SU-DHL-6 (cell line): ENCODE measurements at regions not wholly inside any gene's neighbourhood (a gene's known extent, or its start where the extent isn't known, plus 50 kb on each side); places are given as distances from the start of the nearest gene placed in this dataset.
"Not testable (repeated sequence)": the region's sequence is repeated elsewhere in the genome, so short reads cannot be mapped to it uniquely, and the experiment has no call there.

ENCODE experiments used
- H2AFZ ChIP-seq: fragments of 200-600 bp; sonication (generic); 2 replicates; pipeline ENCODE4 v1.6.1; 2014; ENCODE audit warnings: low read depth, mild to moderate bottlenecking, moderate library complexity, mixed read lengths, antibody characterized with exemption, low read length; ENCODE audit not compliant: severe bottlenecking
- H3F3A ChIP-seq: fragments of 200-600 bp; shearing (Covaris generic); 2 replicates; pipeline ENCODE4 v1.6.0; 2016; ENCODE audit warnings: antibody characterized with exemption, mild to moderate bottlenecking; ENCODE audit not compliant: insufficient read depth
- H3K27ac ChIP-seq: fragments of 200-600 bp; sonication (generic); 2 replicates; pipeline ENCODE4 v1.5.1; 2016; ENCODE audit warnings: low read depth, mild to moderate bottlenecking, low read length, moderate library complexity, mixed read lengths
- H3K27me3 ChIP-seq: fragments of 200-600 bp; sonication (generic), shearing (Covaris generic); 2 replicates; pipeline ENCODE4 v1.6.0; 2014; ENCODE audit warnings: mild to moderate bottlenecking, low read length
- H3K36me3 ChIP-seq: fragments of 200-600 bp; sonication (generic); 2 replicates; pipeline ENCODE4 v1.6.1; 2014; ENCODE audit warnings: mild to moderate bottlenecking, low read length, mixed read lengths
- H3K4me2 ChIP-seq: fragments of 300-600, 200-600 bp; shearing (Covaris generic), sonication (generic); 2 replicates; pipeline ENCODE4 v1.6.0; 2014; ENCODE audit warnings: low read length, low read depth, mild to moderate bottlenecking; ENCODE audit not compliant: poor library complexity, severe bottlenecking
- H3K4me3 ChIP-seq: fragments of 200-600 bp; sonication (generic); 2 replicates; pipeline ENCODE4 v1.5.1; 2014; ENCODE audit warnings: antibody characterized with exemption, low read length, mild to moderate bottlenecking, mixed read lengths; ENCODE audit not compliant: insufficient read depth, poor library complexity, severe bottlenecking
- H3K79me2 ChIP-seq: fragments of 200-600 bp; sonication (generic); 2 replicates; pipeline ENCODE4 v1.6.1; 2014; ENCODE audit warnings: mild to moderate bottlenecking, low read length, moderate library complexity; ENCODE audit not compliant: insufficient read depth
- H3K9ac ChIP-seq: fragments of 200-600 bp; sonication (generic); 2 replicates; pipeline ENCODE4 v1.7.0; 2014; ENCODE audit warnings: mild to moderate bottlenecking, low read length
- H3K9me2 ChIP-seq: fragments of 200-600 bp; sonication (generic); replicated peaks from 2 replicates; pipeline ENCODE4 v1.6.1; 2014; ENCODE audit warnings: low read length; ENCODE audit not compliant: insufficient read depth
- H3K9me3 ChIP-seq: fragments of 200-600 bp; sonication (generic); 2 replicates; pipeline ENCODE4 v1.6.1; 2014; ENCODE audit warnings: low read length, mixed read lengths; ENCODE audit not compliant: insufficient read depth
- H4K20me1 ChIP-seq: fragments of 200-600 bp; sonication (generic); 2 replicates; pipeline ENCODE4 v1.6.1; 2014; ENCODE audit warnings: low read depth, mild to moderate bottlenecking, antibody characterized with exemption, low read length, moderate library complexity, mixed read lengths
- EZH2phosphoT487 ChIP-seq: fragments of 200-600 bp; sonication (generic), shearing (Covaris generic); conservative IDR thresholded peaks from 2 replicates; pipeline ENCODE4 v1.6.1; 2018; ENCODE audit warnings: mild to moderate bottlenecking, antibody characterized with exemption, low read length, moderate library complexity, mixed read lengths
- TF ChIP-seq, protein P1 (sequence below): fragments of 200-600 bp; sonication (generic); IDR thresholded peaks from one replicate; pipeline ENCODE4 v1.5.1; 2017; ENCODE audit warnings: antibody characterized with exemption, mild to moderate bottlenecking, low read length, moderate library complexity; ENCODE audit not compliant: insufficient read depth, poor library complexity, severe bottlenecking

DNA sequence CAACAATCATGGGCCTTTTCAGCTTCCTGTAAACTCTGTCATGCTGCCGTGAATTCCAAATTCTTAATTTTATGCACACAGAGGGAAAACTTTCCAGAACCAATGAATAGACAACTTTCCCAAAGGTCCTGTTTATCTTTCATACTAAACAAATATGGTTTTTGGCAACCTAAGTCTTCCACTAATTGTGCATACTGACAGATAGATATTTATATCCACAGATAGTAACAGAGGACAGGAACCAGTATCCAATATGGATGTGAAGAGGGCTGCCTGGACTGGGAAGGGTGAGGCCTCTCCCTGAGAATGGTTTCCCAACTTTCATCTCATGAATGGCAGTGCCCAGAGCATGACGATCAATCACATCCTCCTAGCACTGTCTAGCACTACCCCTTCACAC is 80.4 kb downstream of the MRPL57 start:
- no peak overlapping the region for H3K9ac ChIP-seq
- TF ChIP-seq, protein P1, sequence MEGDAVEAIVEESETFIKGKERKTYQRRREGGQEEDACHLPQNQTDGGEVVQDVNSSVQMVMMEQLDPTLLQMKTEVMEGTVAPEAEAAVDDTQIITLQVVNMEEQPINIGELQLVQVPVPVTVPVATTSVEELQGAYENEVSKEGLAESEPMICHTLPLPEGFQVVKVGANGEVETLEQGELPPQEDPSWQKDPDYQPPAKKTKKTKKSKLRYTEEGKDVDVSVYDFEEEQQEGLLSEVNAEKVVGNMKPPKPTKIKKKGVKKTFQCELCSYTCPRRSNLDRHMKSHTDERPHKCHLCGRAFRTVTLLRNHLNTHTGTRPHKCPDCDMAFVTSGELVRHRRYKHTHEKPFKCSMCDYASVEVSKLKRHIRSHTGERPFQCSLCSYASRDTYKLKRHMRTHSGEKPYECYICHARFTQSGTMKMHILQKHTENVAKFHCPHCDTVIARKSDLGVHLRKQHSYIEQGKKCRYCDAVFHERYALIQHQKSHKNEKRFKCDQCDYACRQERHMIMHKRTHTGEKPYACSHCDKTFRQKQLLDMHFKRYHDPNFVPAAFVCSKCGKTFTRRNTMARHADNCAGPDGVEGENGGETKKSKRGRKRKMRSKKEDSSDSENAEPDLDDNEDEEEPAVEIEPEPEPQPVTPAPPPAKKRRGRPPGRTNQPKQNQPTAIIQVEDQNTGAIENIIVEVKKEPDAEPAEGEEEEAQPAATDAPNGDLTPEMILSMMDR = no peak
- no peak for TF ChIP-seq EZH2phosphoT487
- H3F3A ChIP-seq = no peaks in the 10 kb centered on the region
- no peaks in the 10 kb centered on the region for H3K27me3 ChIP-seq
- H2AFZ ChIP-seq = no peak overlapping the region
- no peaks in the 10 kb centered on the region for H3K79me2 ChIP-seq
- H3K9me3 ChIP-seq = no peaks in the 10 kb centered on the region
- H4K20me1 ChIP-seq = no peaks in the 10 kb centered on the region
- H3K4me2 ChIP-seq = no peak overlapping the region
- H3K4me3 ChIP-seq = no peak overlapping the region
- H3K36me3 ChIP-seq = no peaks in the 10 kb centered on the region
- H3K9me2 ChIP-seq = no peaks in the 10 kb centered on the region
- no peak overlapping the region for H3K27ac ChIP-seq

DNA sequence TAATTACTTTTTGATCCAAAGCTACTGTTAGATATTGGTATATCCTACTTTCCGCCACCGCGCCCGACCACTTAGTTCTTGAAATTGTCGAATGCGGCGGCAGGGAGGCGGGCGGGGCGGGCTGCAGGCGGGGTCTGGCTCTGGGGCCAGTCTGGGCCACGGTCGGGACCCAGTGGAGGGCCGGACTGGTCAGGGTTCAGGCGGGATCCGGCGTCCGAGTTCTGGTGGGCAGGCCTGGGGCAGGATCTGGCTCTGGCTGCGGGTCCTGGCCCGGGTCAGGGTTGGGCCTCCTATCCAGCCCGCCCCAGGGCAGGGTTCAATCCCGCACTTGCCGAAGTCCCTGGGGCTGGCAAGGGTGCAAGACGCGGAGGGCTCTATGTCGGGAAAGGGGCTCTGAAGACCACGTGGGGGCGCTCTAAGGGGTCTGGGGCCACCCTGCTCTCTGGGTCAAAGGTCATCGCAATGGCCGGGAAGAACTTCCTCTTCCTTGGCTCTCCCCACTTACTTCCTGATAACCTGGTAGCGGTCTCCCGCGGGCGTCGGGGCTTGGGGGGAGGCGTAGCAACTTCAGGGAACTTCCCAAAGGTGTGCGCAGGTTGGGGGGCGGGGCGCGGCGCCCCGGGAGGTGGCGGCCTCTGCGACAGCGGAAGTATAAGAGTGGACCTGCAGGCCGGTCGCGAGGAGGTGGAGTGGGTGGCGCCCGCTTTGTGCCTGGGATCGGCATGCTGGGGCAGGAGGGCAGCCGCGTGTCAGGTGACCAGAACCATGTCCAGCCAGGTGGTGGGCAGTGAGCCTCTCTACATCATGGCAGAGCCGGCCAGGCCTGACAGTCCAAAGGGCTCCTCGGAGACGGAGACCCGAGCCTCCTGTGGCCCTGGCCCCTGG is 83.4 kb downstream of the MRPL57 start:
- no peak for TF ChIP-seq EZH2phosphoT487
- TF ChIP-seq, protein P1 = no peak
- Histone ChIP-seq H3K36me3 (no peaks in the 10 kb centered on the region), H3F3A (no peaks in the 10 kb centered on the region), H3K4me3 (no peak overlapping the region), H3K9me2 (no peaks in the 10 kb centered on the region), H3K9ac (no peak overlapping the region), H3K79me2 (no peaks in the 10 kb centered on the region), H3K4me2 (no peak overlapping the region), H3K27me3 (no peaks in the 10 kb centered on the region), H4K20me1 (no peaks in the 10 kb centered on the region), H3K9me3 (no peaks in the 10 kb centered on the region), H3K27ac (no peak overlapping the region), H2AFZ (no peak overlapping the region)

DNA sequence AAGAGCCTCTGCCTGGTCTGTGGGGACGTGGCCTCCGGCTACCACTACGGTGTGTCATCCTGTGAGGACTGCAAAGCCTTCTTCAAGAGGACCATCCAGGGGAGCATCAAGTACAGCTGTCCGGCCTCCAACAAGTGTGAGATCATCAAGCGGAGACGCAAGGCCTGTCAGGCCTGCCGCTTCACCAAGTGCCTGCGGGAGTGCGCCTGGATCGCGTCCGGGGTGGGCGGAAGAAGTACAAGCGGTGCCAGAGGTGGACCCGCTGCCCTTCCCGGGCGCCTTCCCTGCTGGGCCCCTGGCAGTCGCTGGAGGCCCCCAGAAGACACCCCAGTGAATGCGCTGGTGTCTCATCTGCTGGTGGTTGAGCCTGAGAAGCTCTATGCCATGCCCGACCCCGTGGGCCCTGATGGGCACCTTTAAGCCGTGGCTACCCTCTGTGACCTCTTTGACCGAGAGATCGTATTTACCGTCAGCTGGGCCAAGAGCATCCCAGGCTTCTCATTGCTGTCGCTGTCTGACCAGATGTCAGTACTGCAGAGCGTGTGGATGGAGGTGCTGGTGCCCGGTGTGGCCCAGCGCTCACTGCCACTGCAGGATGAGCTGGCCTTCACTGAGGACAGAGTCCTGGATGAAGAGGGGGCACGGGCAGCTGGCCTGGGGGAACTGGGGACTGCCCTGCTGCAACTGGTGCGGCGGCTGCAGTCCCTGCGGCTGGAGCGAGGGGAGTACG is 84.3 kb downstream of the MRPL57 start:
- not testable (repeated sequence) for H4K20me1 ChIP-seq, H3K4me3 ChIP-seq, H3K79me2 ChIP-seq, H3K36me3 ChIP-seq, H3K9ac ChIP-seq, H3F3A ChIP-seq, H3K9me2 ChIP-seq, H3K9me3 ChIP-seq, H3K4me2 ChIP-seq, H2AFZ ChIP-seq, H3K27me3 ChIP-seq, H3K27ac ChIP-seq

DNA sequence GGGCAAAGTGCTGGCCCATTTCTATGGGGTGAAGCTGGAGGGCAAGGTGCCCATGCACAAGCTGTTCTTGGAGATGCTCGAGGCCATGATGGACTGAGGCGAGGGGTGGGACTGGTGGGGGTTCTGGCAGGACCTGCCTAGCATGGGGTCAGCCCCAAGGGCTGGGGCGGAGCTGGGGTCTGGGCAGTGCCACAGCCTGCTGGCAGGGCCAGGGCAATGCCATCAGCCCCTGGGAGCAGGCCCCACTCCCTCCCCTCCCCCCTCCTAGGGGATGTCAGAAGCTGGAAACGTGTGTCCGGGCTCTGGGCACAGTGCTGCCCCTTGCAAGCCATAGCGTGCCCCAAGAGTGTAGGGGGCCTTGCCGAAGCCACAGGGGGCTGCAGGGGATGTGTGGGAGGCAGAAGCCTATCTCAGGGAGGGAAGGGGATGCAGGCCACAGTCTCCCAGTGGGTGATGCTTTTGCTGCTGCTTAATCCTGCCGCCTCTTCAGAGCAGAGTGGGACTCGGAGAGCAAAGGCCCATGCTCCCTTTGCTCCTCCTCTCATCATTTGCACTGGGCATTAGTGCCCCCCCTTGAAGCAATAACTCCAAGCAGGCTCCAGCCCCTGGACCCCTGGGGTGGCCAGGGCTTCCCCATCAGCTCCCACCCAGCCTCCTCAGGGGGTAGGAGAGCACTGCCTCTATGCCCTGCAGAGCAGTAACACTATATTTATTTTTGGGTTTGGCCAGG is 85.2 kb downstream of the MRPL57 start:
- not testable (repeated sequence) for H4K20me1 ChIP-seq, H3K27me3 ChIP-seq, H3K79me2 ChIP-seq, H3K9me3 ChIP-seq, H2AFZ ChIP-seq, H3K9me2 ChIP-seq, H3K9ac ChIP-seq, H3F3A ChIP-seq, H3K36me3 ChIP-seq, H3K27ac ChIP-seq, H3K4me3 ChIP-seq, H3K4me2 ChIP-seq

DNA sequence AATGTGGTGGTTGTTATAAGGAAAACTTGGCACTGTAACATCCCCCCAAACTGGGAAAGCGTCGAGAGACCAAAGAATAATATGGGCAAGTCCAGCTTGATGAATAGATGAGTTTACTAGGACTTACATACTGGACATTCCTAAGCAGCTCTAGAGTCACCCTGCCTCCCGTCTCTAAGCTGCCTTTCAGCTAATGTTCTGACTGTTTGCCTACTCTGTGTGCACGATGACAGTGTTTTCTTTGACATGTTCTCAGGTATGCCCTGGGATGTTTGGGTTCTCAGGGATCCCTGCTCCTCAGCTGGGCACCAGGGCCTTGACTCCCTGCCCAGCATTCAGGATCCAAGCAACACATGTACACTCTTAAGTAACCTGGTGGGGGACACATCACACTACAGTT is 87.5 kb downstream of the MRPL57 start:
- H3K79me2 ChIP-seq, H3K4me2 ChIP-seq, H3K36me3 ChIP-seq, H3K27ac ChIP-seq, H3K9ac ChIP-seq, H2AFZ ChIP-seq, H3K9me2 ChIP-seq, H3F3A ChIP-seq, H3K9me3 ChIP-seq, H4K20me1 ChIP-seq, H3K27me3 ChIP-seq, H3K4me3 ChIP-seq: not testable (repeated sequence)

DNA sequence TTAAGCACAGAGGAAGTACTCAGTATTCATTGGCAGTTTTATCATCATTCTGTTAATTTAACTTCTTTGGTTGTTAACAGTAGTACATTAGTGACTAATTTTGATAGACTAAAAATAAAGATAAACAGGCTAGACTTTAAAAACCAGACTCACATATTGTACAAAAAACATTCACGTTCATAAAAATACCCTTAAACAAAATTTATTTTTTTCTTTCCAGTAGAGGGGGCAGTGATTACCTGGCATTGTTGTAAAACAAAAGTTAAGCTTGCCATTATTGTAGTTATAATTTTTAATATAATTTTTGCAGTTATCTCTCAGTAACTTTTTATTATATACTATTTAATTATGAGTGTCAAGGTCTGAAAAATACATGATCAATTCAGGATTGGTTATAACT is 92.0 kb downstream of the MRPL57 start:
- H3K4me2 ChIP-seq, H3F3A ChIP-seq, H3K27ac ChIP-seq, H3K27me3 ChIP-seq, H3K4me3 ChIP-seq, H3K79me2 ChIP-seq, H3K9me3 ChIP-seq, H3K9ac ChIP-seq, H2AFZ ChIP-seq, H4K20me1 ChIP-seq, H3K36me3 ChIP-seq, H3K9me2 ChIP-seq: not testable (repeated sequence)
